Stimulated activated CD8-positive, alpha-beta memory T cell treated with anti-CD3 and anti-CD28 coated beads, Interleukin-15, amount 100 ng/mL, for 1 hour (primary cell): ENCODE measurements at regions not wholly inside any gene's neighbourhood (a gene's known extent, or its start where the extent isn't known, plus 50 kb on each side); places are given as distances from the start of the nearest gene placed in this dataset.
"Not testable (repeated sequence)": the region's sequence is repeated elsewhere in the genome, so short reads cannot be mapped to it uniquely, and the experiment has no call there.

Experiments used
- DNase-seq: peaks from one replicate; pipeline ENCODE4 v3.0.0-alpha.2; 2020; ENCODE audit warnings: low read depth

DNA sequence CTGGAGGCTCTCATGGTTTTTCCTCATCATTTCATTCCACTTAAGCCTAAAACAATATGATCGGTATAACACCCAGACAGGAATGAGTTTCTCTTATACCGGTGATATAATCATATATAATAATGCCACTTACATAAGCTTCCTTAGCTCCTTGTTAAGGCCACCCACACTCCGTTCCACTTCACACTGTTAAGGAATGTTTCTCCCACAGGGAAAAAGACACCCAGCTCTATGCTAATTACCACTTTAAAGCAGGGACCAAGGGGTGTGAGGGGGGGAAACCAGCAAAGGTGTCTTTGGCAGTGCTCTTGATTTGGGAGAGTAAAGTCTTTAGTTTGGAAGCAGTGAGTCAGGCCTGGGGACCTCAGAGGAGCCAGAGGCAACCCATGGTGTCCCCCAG, 245.4 kb downstream of the NPIPA7 start:
- DNase-seq, result not testable (repeated sequence)

DNA sequence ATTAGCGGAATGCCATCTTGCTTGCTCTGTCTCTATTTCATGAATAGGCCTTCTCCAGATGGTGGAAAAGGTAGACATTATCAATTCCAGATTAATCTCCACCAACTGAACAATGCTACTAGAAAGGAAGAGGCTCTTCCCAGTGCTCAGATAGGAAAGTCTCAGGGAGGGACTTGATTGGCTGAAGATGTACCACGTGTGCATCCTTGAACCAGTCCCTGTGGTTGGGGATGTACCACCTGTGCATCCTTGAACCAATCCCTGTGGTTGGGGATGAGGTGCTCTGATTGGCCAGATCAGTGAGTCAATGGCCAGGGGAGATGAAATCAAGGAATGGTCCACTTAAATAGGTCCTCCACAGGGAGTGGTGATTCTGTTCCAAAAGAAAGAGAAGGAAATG, 246.2 kb downstream of the NPIPA7 start:
- not testable (repeated sequence) for DNase-seq

DNA sequence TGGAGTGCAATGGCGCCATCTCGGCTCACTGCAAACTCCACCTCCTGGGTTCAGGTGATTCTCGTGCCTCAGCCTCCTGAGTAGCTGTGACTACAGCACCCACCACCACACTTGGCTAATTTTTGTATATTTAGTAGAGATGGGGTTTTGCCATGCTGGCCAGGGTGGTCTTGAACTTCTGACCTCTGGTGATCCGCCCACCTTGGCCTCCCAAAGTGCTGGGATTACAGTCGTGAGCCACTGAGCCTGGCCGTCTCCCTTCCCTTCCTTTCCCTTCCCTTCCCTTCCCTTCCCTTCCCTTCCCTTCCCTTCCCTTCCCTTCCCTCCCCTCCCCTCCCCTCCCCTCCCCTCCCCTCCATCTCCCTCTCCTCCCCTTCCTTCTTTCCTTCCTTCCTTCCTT, 248.9 kb downstream of the NPIPA7 start:
- not testable (repeated sequence) for DNase-seq

DNA sequence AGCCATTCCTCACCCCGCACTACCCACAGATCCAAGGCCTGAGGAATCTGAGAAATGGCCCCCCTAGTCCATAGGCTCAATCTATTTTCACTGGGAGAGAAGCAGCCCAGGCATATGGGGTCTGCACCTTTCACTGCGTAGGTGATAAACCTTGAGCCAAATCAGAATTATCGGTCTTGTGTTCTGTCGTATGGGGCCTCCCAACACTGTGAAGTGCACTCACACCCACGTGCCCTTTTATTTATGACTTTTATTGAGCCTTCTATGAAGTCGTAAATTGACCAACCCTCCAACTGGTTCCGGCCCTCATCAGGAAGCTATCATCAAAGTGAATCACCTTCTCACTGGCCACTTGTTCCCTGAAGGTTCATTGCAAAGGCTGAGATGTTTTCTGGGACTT, 259.3 kb downstream of the NPIPA7 start:
- DNase-seq, result not testable (repeated sequence)

DNA sequence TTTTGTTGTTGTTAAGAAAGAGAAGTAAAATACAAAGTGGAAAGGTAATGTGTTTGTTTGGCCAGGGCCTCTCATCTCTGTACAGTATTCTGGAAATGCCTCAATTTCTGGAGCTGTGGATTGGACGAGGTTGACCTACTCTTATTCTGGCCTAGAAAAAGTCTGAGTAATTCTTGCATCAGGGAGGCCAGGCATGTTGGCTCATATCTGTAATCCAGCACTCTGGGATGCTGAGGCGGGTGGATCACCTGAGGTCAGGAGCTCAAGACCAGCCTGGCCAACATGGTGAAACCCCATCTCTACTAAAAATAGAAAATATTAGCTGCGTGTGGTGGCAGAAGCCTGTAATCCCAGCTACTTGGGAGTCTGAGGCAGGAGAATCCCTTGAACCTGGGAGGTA, 259.8 kb downstream of the NPIPA7 start:
- DNase-seq, result not testable (repeated sequence)

DNA sequence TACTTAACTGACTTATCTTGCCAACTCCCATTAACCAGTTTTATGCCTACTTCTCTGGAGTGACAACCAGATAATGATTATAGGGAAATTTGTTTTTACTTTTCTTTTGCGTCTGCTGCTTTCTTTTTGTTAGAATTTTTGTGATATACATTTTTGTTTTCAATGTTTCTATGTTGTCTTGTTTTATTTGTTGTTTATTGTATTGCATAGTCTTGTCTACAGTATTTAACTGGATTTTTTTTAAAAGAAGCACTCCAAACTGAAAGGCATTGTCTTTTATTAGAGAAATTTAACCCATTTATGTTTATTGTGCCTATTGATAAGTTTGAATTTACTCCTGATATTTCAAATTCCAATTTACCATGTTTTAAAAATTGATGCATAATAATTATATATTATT, 264.9 kb downstream of the NPIPA7 start:
- DNase-seq, result not testable (repeated sequence)

DNA sequence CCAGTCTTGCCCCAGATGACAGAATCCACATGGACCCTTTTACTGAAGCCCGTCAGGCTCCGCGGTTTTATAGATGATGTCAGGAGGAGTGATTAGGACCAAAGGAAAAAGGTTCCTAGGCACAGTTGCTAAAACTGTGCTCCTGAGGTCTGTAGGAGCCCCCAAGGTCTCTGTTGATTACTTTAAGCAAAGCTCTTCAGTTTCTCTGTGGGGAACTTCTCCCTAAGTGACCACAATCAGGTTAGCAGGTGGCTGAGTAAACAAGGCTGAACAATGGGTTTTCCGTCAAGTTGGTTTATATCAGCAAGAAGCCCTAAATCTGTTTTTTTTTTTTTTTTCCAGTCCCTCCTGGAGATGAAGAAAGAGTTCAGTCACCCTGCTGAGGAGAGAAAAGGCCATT, 269.1 kb downstream of the NPIPA7 start:
- DNase-seq, result not testable (repeated sequence)

DNA sequence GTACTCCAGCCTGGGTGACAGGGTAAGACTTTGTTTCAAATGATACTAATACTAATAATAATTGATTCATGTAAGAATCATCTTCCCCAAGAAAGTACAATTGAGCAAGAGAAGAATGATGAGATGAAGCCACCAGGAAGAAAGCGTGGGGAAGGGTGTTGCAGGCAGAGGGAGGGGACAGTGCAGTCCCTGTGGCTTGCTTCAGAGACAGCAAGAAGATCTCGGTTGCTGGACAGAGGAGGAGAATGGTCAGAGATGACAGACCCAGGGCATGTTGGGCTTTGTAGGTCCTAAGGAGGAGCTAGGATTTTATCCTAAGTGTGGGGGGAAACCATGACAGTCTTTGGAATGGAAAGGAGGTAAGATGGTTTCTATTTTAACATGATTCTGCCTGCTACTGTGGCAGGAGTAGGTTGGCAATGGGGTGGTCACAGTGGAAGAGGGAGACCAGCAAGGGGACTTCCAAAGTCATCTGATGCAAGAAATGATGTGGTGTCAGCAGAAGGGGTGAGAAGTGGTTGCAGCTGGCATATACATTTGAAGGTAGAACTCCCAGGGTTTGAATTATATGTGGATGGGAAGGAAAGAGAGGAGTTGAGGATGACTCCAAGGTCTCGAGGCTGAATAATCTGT, 293.4 kb downstream of the NPIPA7 start:
- not testable (repeated sequence) for DNase-seq

DNA sequence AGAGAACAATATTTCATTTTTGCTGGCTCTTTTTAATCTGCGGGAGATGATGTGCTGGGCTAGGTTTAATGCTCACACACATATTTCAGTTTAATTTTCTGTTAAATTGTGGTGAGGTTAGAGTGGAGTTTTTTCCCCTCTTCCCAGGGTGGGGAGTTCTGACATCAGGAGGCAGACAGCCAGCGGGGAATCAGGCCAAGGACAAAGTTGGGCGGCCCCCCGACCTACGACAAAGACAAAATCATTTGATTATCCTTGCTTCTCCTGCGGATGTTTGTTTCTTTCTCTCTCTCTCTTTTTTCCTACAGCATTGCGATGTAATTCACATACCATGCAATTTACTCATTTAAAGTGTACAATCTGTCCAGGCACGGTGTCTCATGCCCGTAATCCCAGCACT, 295.9 kb downstream of the NPIPA7 start:
- DNase-seq, result not testable (repeated sequence)

DNA sequence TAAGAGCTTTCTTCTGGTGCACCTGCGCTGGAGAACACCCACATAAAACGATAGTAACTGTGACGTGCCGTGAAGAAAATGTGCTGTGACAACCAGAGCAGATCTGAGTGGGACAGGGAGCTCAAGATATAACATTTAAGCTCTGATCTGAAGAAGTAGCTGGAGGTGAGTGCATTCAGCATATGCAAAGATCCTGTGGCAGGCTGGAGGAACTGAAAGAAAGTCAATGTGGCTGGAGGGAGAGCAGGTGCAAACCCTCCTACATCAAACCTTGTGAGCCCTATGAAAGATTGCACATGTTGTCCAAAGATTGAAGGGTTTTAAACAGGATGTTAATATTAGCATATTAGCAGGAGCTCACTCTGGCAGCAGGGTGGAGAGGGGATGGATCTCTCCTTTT, 342.9 kb downstream of the NPIPA7 start:
- not testable (repeated sequence) for DNase-seq

DNA sequence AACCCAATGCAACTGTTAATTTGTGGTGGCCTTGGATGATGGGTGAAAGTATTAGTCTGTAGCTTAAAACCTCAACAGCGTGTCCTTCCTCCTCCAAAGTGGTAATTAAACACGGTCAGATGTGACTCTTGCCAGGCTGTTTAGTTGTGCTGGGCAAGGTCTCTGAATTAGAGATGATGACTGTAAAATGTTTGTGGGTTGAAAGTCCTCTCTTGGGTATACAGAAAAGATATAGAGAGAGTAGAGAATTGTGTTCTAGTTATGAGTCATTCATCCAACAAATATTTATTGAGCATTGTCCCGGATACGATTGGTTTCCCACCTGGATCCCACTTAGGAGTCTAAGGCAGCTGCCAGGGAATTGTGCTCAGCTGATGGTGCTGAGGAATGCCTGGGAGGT, 343.7 kb downstream of the NPIPA7 start:
- not testable (repeated sequence) for DNase-seq

DNA sequence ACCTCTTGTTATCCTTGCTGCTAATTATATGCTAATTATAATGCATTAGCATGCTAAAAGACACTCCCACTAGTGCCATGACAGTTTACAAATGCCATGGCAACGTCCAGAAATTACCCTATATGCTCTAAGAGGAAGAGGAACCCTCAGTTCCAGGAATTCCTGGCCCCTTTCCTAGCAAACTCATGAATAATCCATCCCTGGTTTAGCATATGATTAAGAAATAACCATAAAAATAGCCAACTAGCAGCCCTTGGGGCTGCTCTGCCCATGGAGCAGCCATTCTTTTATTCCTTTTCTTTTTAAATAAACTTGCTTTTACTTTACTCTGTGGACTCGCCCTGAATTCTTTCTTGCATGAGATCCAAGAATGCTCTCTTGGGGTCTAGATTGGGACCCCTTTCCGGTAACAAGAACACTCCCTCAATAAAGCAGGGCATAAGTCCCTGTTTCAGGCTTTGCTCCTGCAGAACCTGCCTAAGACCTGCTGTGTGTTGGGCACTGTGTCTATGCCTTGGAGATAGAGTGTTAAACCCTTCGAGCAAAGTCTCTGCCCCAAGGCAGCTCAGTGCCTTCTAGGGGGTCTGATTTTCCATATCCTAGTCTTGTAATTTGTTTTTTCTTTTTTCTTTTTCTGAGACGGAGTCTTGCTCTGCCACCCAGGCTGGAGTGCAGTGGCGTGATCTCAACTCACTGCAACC, 345.0 kb downstream of the NPIPA7 start:
- DNase-seq, result not testable (repeated sequence)

DNA sequence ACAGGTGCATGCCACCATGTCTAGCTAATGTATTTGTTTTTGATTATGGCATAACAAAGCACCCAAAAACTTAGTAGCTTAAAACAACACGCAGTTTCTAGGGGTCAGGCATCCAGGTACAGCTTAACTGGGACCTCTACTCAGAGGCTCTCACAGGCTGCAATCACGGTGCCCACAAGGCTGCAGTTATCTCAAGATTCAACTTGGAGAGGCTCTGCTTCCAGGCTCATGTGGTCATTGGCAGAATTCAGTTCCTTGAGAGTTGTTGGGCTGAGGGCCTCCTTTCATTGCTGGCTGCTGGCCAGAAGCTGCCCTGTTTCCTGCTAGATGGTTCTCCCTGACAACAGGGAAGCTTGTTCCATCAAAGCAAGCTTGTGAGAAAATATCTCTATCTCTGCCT, 348.1 kb downstream of the NPIPA7 start:
- not testable (repeated sequence) for DNase-seq

DNA sequence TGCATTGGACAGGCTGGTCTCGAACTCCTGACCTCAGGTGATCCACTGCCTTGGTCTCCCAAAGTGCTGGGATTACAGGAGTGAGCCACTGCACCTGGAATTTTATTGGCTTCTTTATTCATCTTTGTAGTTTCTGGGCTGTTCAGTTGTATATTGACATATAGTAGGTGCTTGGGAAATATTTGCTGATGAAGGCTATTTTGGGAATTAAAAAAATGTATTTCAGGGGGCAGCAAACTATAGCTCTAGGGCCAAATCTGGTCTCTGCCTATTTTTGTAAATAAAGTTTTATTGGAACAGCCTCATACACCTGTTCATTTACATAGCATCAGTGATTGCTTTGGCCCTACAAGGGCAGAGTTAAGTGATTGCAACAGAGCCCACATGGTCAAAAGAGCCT, 363.6 kb downstream of the NPIPA7 start:
- DNase-seq, result not testable (repeated sequence)

DNA sequence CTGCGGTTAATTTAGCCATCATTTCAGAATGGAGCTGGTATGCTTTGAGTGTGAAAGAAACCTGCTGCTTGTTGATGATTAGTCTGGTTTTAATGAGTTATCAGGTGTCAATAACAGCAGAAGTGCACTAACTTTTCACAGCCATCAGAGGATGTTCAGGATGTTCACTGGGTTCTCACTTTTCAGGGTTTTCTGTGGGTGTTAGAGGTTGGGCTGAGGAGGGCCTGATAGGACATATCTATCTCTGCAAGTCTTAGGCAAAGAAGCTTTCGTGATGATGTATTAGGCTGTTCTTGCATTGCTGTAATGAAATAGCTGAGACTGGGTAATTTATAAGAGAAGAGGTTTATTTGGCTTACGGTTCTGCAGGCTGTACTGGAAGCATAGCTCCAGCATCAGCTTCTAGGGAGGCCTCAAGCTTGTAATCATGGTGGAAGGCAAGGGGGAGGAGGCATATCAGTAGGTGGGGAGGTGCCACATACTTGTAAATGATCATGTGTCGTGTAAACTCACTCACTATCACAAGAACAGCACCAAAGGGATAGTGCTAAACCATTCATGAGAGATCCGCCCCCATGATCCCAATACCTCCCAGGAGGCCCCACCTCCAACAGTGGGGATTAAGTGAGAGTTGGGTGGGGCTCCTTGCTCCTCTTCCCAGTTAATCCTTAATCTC, 376.2 kb downstream of the NPIPA7 start:
- not testable (repeated sequence) for DNase-seq

DNA sequence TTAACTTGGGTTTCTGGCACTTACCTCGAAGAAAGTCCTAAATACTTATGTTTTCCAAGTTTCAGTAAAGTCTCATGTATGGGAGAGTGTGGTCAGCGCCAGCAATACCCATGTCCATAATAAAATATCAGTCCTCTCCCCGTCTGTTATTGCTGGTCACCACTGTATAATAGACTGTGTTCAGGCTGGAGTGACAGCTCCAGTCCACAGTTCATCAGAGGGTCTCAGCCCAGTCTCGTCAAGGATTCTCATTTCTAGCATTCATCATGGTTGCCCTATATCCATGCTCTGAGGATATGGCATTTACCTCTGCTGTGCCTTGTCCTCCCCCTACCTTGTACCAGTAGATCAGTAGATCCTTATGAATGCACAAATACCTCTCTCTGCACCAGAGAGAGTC, 384.5 kb downstream of the NPIPA7 start:
- no peak for DNase-seq

DNA sequence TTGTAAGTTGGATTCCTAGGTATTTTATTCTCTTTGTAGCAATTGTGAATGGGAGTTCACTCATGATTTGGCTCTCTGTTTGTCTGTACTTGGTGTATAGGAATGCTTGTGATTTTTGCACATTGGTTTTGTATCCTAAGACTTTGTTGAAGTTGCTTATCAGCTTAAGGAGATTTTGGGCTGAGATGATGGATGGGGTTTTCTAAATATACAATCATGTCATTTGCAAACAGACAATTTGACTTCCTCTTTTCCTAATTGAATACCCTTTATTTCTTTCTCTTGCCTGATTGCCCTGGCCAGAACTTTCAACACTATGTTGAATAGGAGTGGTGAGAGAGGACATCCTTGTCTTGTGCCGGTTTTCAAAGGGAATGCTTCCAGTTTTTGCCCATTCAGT, 391.8 kb downstream of the NPIPA7 start:
- DNase-seq, result not testable (repeated sequence)

DNA sequence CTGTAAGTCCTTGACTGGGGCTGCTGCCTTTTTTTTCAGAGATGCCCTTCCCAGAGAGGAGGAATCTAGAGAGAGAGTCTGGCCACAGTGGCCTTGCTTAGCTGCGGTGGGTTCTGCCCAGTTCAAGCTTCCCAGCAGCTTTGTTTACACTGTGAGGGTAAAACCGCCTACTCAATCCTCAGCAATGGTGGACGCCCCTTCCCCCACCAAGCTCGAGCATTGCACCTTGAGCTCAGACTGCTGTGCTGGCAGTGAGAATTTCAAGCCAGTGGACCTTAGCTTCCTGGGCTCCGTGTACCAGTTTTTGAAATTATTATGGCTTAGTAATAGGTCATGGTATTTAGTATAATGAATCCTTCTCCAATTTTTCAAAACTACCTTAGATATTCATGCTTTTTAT, 395.4 kb downstream of the NPIPA7 start:
- DNase-seq, result no peak

DNA sequence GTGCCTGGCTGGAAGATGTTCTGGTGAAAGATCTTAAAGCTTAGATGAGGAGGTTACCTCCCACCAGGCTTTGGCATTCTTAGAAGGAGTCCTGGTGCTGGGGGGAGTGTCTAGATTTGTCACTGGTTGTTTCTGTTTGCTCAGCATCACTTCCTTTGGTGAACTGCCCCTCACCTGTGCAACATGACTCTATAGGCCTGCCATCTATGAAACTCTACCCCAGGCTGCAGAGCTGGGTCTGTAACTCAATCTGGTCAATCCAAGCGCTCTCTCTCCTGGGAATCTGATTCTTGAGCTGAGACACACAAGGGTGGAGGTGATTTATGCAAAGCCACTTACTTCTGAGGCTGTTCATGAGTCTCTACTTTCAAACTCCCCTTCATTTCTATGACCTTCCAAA, 399.4 kb downstream of the NPIPA7 start:
- DNase-seq, result no peak

DNA sequence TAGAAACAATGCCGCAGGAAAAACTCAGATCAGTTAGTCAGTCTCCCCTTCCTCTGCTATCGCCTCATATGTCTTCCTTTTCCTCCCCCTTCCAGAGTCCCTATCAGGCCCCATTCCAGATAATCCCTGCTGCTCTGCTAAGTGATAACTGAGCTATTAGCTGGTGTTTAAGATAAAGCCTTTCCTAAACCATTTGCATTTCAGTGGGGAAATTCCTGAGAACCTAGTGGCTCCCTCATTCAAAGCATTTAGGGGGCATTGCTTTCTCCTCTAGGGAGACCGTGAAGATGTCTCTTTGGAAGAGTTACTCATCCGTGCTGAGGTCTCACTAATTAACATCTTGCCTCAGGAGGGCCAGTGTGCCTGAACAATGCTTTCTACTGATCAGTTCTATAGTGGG, 401.6 kb downstream of the NPIPA7 start:
- no peak for DNase-seq

DNA sequence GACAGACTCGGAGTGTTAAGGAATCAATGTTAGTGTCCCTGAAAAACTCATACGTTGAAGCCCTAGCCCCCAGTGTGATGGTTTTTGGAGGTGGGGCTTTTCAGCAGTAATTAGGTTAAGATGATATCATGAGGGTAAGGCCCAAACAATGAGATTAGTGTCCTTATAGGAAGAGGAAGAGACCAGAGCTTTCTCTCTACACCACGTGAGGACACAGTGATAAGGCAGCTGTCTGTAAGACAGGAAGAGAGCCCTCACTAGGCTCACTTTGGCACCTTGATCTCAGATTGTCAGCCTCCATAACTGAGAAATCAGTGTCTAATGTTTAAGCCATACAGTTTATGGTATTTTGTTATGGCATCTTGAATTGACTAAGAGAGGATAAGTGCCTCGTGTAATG, 403.2 kb downstream of the NPIPA7 start:
- no peak for DNase-seq

DNA sequence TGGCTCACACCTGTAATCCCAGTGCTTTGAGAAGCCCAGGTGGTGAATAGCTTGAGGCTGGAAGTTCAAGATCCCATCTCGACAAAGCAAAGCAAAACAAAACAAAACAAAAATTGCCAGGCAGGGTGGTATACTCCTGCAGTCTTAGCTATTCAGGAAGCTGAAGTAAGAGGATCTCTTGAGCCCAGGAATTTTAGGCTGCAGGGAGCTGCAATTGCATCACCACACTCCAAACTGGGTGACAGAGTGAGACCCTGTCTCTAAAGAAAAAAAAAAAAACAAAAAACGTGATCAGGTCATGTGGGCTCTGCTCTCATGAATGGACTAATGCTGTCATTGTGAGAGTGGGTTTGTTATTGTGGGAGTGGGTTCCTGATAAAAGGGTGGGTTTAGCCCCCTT, 409.1 kb downstream of the NPIPA7 start:
- no peak for DNase-seq

DNA sequence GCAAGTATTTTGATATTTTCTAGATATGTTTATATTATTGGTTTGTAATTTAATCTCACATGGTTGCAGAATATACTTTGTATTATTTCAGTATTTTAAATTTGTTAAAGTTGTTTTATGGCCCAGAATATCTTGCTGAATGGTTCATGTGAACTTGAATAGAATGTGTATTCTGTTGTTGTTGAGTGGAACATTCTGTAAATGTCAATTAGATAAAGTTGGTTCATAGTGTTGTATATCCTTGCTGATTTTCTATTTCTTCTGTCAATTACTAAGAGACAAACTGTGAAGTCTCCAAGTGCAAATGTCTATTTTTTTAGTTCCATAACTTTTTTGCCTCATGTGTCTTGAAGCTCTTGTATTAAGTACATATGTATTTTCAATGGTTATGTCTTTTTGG, 411.7 kb downstream of the NPIPA7 start:
- no peak for DNase-seq
